NB4 (cell line): ENCODE measurements at regions not wholly inside any gene's neighbourhood (a gene's known extent, or its start where the extent isn't known, plus 50 kb on each side); places are given as distances from the start of the nearest gene placed in this dataset.

Experiments
- MYC ChIP-seq: IDR thresholded peaks from 2 replicates; pipeline ENCODE4 v1.6.1; 2011; ENCODE audit warnings: low read depth, low read length
- POLR2A ChIP-seq: IDR thresholded peaks from 2 replicates; pipeline ENCODE4 v1.6.1; 2011; ENCODE audit warnings: mild to moderate bottlenecking; ENCODE audit not compliant: insufficient read length; ENCODE audit errors: extremely low read depth
- TF ChIP-seq, protein P1 (sequence below): IDR thresholded peaks from one replicate; pipeline ENCODE4 v1.5.1; 2012; ENCODE audit warnings: low read depth, low read length
- TF ChIP-seq, protein P2 (sequence below): IDR thresholded peaks from 2 replicates; pipeline ENCODE4 v1.6.1; 2011; ENCODE audit warnings: low read depth, low read length

GRCh38 chr3:3708769-3709115 lies 90.5 kb upstream of the LRRN1 start:
- TF ChIP-seq, protein P1, sequence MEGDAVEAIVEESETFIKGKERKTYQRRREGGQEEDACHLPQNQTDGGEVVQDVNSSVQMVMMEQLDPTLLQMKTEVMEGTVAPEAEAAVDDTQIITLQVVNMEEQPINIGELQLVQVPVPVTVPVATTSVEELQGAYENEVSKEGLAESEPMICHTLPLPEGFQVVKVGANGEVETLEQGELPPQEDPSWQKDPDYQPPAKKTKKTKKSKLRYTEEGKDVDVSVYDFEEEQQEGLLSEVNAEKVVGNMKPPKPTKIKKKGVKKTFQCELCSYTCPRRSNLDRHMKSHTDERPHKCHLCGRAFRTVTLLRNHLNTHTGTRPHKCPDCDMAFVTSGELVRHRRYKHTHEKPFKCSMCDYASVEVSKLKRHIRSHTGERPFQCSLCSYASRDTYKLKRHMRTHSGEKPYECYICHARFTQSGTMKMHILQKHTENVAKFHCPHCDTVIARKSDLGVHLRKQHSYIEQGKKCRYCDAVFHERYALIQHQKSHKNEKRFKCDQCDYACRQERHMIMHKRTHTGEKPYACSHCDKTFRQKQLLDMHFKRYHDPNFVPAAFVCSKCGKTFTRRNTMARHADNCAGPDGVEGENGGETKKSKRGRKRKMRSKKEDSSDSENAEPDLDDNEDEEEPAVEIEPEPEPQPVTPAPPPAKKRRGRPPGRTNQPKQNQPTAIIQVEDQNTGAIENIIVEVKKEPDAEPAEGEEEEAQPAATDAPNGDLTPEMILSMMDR, result no peak
- TF ChIP-seq POLR2A (no peak), MYC (no peak)
- TF ChIP-seq, protein P2, sequence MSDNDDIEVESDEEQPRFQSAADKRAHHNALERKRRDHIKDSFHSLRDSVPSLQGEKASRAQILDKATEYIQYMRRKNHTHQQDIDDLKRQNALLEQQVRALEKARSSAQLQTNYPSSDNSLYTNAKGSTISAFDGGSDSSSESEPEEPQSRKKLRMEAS, result no peak
